Kidney epithelial cell (primary cell): ENCODE measurements at regions not wholly inside any gene's neighbourhood (a gene's known extent, or its start where the extent isn't known, plus 50 kb on each side); places are given as distances from the start of the nearest gene placed in this dataset.

Experiments used
- DNase-seq: peaks from one replicate; pipeline ENCODE4 v3.0.0-alpha.2; 2010; ENCODE audit warnings: low read depth
- H3K27me3 ChIP-seq: 2 replicates; pipeline ENCODE4 v1.6.0; 2011; ENCODE audit warnings: low read length; ENCODE audit not compliant: control insufficient read depth, insufficient read depth
- H3K36me3 ChIP-seq: 2 replicates; pipeline ENCODE4 v1.5.1; 2011; ENCODE audit warnings: low read length; ENCODE audit not compliant: control insufficient read depth, insufficient read depth
- H3K4me3 ChIP-seq: 2 replicates; pipeline ENCODE4 v1.5.1; 2011; ENCODE audit warnings: low read depth, mild to moderate bottlenecking, control low read depth, low read length
- CTCF ChIP-seq: IDR thresholded peaks from 2 replicates; pipeline ENCODE4 v1.5.1; 2011; ENCODE audit warnings: mild to moderate bottlenecking, moderate library complexity, low read length, control low read depth, inconsistent platforms; ENCODE audit not compliant: insufficient read depth, poor library complexity, severe bottlenecking

GRCh38 chr14:104323551-104324175, 185.3 kb downstream of the KIF26A start:
- no peak for TF ChIP-seq CTCF
- peaks cover 6% of the 10 kb centered on the region for H3K27me3 ChIP-seq
- DNase-seq, result no peak
- no peaks in the 10 kb centered on the region for H3K36me3 ChIP-seq
- H3K4me3 ChIP-seq, result no peak overlapping the region

GRCh38 chr14:104326848-104327247, 188.5 kb downstream of the KIF26A start:
- Histone ChIP-seq H3K27me3 (no peaks in the 10 kb centered on the region), H3K36me3 (no peaks in the 10 kb centered on the region), H3K4me3 (no peak overlapping the region)
- DNase-seq, result no peak
- no peak for TF ChIP-seq CTCF

GRCh38 chr14:104328607-104329006, 190.2 kb downstream of the KIF26A start:
- no peak for TF ChIP-seq CTCF
- Histone ChIP-seq H3K27me3 (no peaks in the 10 kb centered on the region), H3K36me3 (no peaks in the 10 kb centered on the region), H3K4me3 (no peak overlapping the region)
- DNase-seq, result no peak

GRCh38 chr14:104329793-104330192, 191.4 kb downstream of the KIF26A start:
- H3K27me3 ChIP-seq, result no peaks in the 10 kb centered on the region
- no peak for DNase-seq
- no peak overlapping the region for H3K4me3 ChIP-seq
- H3K36me3 ChIP-seq, result no peaks in the 10 kb centered on the region
- TF ChIP-seq CTCF, result no peak

- Histone ChIP-seq H3K4me3 (no peak overlapping the region), H3K27me3 (no peaks in the 10 kb centered on the region), H3K36me3 (no peaks in the 10 kb centered on the region)
- DNase-seq, result no peak
- TF ChIP-seq CTCF, result no peak
Measured at GRCh38 chr14:104331871-104332605, 193.7 kb downstream of the KIF26A start.

- no peak for TF ChIP-seq CTCF
- DNase-seq, result no peak
- H3K27me3 ChIP-seq, result no peaks in the 10 kb centered on the region
Measured at GRCh38 chr14:104332634-104333270, 194.4 kb downstream of the KIF26A start.

More at GRCh38 chr14:104332634-104333270, 194.4 kb downstream of the KIF26A start:
- Histone ChIP-seq H3K36me3 (no peaks in the 10 kb centered on the region), H3K4me3 (no peak overlapping the region)
